ENCODE measurements at regions not wholly inside any gene's neighbourhood (a gene's known extent, or its start where the extent isn't known, plus 50 kb on each side); places are given as distances from the start of the nearest gene placed in this dataset.
A peak's percentile ranks its signal among the peaks of the same experiment; 100 is the strongest.
"Not testable (repeated sequence)": the region's sequence is repeated elsewhere in the genome, so short reads cannot be mapped to it uniquely, and the experiment has no call there.

- DNase-seq (ENCODE audit: low read depth in 1 of 2, low spot score in 1 of 2), result peak in 1 of 2 donors; percentile 7
These were observed 294.8 kb downstream of the TSHZ3 start for GRCh38 chr19:31054430-31054829.

GRCh38 chr19:31049431-31049830 is 299.8 kb downstream of the TSHZ3 start:
- no peak for DNase-seq (ENCODE audit: low read depth in 1 of 2, low spot score in 1 of 2)

- no peak for DNase-seq (ENCODE audit: low read depth in 1 of 2, low spot score in 1 of 2)
These were observed 303.2 kb downstream of the TSHZ3 start for GRCh38 chr19:31046024-31046423.

GRCh38 chr19:31041461-31041860 is 307.8 kb downstream of the TSHZ3 start:
- no peak for DNase-seq (ENCODE audit: low read depth in 1 of 2, low spot score in 1 of 2)

GRCh38 chr19:31039151-31039550 is 310.1 kb downstream of the TSHZ3 start:
- no peak for DNase-seq (ENCODE audit: low read depth in 1 of 2, low spot score in 1 of 2)

DNA sequence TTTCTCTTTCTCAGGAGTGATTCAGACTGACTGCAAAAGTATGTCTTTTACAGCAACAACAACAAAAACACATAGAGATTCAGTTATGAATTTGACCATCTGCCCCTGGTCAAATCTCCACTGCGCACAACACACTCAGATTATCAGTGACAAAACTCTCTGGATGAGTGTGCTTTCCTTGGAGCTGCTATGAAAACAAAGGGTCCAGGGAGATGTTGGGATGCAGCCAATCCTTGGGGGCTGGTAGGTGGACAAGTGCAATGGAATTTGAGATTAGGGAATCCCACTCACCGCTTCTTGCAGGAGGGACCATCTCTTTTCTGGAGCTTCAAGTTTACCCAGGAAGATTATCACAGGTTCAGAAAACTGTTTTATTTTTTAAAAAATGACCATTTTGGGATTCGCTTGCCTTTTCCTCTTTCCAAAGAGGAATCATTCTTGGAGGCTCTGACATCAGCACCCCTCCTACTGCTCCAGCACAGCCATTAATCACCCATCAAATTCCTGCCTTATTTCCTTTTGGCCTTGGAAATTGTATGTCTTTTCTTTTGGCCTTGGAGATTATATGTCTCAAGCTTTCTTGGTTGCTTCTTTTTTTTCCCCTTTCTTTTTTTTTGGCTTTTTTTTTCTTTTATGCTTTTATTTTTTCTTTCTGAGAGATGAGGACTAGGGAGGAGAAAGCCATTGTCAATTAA is 311.8 kb downstream of the TSHZ3 start:
- no peak for DNase-seq (ENCODE audit: low read depth in 1 of 2, low spot score in 1 of 2)

DNA sequence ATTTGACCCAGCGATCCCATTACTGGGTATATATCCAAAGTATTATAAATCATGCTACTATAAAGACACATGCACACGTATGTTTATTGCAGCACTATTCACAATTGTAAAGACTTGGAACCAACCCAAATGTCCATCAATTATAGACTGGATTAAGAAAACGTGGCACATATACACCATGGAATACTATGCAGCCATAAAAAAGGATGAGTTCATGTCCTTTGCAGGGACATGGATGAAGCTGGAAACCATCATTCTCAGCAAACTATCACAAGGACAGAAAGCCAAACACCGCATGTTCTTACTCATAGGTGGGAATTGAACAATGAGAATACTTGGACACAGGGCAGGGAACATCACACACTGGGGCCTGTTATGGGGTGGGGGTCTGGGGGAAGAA is 317.8 kb downstream of the TSHZ3 start:
- not testable (repeated sequence) for DNase-seq (ENCODE audit: low read depth in 1 of 2, low spot score in 1 of 2)

GRCh38 chr19:31023038-31023437 is 326.2 kb downstream of the TSHZ3 start:
- DNase-seq (ENCODE audit: low read depth in 1 of 2, low spot score in 1 of 2), result no peak

GRCh38 chr19:31018936-31019335 is 330.3 kb downstream of the TSHZ3 start:
- no peak for DNase-seq (ENCODE audit: low read depth in 1 of 2, low spot score in 1 of 2)

DNA sequence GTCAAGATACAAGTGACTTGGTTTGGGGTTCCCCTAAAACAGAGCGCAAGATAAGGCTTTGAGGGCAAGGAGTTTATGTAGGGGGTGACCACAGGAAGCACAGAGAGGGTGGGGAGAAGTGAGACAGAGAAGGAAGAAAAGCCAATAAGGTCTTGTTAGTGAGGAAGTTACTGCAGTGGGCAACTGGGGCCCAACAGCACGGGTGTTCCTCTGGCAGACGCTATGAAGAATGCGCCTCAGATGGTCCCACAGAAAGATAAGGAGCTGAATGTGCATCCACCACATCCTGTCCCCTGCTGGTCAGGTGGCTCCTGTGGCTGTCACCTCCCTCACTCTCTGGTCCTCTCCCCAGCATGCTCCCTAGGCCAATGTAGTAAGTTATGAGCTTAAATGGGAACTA is 333.5 kb downstream of the TSHZ3 start:
- no peak for DNase-seq (ENCODE audit: low read depth in 1 of 2, low spot score in 1 of 2)

- DNase-seq (ENCODE audit: low read depth in 1 of 2, low spot score in 1 of 2), result no peak
These were observed 334.6 kb downstream of the TSHZ3 start for GRCh38 chr19:31014668-31015067.

DNA sequence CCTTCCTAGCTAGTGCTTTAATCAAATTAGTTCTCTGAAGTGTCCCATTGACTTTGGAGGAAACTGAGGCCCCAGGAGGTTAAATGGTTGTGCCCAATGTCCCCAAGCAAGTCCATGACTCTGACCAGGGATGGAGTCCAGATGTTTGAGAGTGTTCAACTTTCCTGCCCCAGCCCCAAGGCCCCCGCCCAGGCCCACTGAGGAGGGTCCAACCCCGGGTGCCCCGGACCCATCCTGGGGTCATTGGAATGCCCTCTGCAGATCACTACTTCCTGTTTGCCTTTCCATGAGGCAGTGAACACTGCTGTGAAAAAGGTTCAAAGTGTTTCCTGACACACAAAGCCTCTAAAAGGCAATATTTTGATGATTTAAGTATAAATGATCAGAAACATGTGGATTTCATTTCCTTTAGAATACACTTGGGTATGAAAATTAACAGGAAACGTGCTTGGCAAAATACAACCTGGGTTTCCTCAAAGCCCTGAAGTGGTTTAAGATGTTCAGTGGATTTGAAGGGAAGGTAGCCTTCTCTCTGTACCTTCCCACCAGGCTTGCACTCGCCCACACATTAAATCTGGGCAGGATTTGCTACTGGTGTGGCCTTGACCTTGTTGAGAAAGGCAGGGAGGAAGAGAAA is 335.7 kb downstream of the TSHZ3 start:
- DNase-seq (ENCODE audit: low read depth in 1 of 2, low spot score in 1 of 2), result no peak

- DNase-seq (ENCODE audit: low read depth in 1 of 2, low spot score in 1 of 2), result no peak
These were observed 346.6 kb downstream of the TSHZ3 start for GRCh38 chr19:31002518-31003244.

DNA sequence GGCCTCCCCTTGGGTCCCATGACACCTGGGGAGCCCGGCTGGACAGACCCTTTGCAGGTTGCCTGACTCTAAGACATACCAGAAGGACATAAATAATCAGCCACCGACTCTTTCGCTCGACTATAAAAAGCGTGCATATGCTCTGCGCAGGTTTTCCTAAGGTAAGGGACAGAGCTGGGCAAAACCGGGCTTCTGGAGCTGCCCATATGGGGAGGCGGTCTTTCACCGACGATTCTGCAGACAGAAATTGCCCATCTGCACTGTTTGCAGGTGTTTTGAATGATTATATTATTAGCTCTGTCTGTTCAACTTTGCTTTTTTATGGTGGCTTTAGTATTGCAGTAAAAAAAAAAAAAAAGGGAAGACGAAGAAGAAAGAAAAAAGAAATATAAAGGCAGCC is 347.2 kb downstream of the TSHZ3 start:
- DNase-seq (ENCODE audit: low read depth in 1 of 2, low spot score in 1 of 2), result no peak

DNA sequence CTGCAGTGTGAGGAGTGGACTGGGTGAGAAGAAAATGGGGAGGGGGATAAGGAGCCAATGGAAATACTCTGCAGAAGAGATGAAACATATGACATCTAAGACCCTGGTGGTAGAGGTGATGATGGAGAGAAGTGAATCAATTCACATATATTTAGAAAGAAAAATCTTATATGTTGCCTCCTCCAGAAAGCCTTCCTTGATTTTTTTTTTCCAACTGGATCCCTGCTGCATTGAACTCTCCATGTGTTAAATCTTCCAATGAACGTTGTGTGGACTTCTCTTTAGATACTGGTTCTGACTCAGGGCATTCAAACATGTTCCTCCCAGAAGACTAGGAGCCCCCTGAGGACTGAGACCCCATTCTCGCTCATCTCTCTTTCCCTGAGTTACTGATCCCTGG is 348.3 kb downstream of the TSHZ3 start:
- no peak for DNase-seq (ENCODE audit: low read depth in 1 of 2, low spot score in 1 of 2)

DNA sequence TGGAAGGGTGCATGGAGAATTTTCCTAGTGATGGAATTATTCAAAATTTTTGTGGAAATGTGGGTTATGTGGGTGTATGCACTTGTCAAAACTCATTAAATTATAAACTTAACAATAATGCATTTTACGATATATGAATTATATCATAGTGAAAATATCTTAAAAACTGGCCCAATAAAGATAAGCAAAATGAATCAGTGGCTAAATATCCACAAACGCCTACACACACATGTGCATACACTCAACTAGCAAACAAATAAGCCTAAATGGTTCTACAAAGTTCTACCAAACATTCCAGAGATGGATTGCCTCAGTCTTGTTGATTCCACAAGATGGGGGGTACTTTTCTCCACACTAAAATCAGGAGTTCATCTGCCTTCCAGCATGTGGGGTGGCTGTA is 349.5 kb downstream of the TSHZ3 start:
- no peak for DNase-seq (ENCODE audit: low read depth in 1 of 2, low spot score in 1 of 2)

DNA sequence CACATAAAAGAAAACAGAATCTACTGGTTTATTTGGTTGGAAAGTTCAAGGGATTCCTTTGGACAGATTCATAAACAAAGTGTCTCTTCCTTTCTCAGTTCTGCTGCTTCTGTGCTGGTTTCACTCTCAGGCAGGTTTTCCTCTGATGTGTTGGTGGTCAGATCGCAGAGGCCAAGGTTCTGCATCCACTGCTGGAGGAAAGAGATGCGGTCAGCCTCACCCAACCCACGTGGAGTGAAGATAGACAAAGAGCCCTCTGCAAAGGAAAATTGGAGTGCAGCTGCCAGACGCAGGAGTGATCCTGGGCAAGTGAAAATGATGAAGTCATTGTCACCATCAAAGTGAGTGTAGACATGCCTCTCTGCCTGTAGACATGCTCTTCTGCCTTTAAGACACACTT is 352.0 kb downstream of the TSHZ3 start:
- no peak for DNase-seq (ENCODE audit: low read depth in 1 of 2, low spot score in 1 of 2)

DNA sequence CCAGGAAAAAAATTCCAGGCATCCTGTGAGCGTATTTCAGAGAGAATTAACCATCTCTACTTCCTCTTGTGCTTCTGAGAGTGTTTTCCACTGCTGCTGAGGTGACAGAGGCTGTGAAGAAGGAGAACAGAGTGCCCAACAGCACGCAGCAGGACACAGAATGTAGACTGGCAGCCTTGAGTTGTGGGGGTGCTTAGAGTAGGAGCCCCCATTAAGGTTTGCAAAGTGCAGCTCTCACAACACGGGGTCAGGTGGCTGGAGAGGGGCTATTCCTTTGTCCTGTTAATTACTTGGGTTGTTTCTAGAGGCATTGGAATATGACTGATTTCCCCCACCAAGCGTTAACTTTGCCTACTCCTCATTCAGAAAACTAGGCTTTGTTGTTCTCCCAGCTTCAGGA is 370.6 kb downstream of the TSHZ3 start:
- DNase-seq (ENCODE audit: low read depth in 1 of 2, low spot score in 1 of 2), result no peak

DNA sequence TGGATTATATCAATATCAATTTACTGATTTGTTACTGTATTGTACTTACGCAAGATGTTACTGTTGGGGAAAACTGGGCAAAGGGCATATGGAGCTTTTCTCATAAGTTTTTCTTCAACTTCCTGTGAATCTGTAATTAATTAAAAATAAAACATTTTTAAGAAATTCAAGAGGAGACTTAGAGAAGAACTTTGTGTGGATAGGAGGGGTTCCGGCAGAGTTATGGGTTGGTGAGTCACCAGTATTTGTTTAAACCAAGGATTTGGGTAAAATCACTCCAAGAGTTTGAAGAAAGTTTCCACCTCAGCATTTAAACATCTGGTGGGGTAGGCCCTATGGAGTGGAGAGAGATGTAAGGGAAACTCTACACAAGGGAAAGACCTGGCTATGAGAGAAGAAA is 379.6 kb downstream of the TSHZ3 start:
- DNase-seq (ENCODE audit: low read depth in 1 of 2, low spot score in 1 of 2), result no peak

DNA sequence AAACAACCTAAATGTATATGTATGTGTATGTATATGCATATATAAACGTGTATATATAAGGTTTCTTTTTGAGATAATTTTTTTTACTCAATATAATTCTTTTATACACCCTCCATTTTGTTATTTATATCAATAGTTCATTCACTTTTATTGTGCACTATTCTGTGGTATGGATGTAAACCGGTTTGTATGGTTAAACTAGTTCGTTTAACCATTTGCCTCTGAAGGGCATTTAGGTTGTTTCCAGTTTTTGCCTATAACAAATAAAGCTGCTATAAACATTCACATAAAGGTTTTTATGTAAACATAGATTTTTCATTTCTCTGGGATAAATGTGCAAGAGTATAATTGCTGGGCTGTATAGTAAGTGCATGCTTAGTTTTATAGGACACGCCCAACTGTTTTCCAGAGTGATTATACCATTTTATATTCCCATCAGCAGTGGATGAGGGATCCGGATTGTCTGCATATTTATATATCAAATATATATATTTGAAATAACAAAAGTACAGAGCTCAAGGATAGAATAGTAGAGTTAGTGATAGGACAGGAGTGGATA is 380.3 kb downstream of the TSHZ3 start:
- DNase-seq (ENCODE audit: low read depth in 1 of 2, low spot score in 1 of 2), result no peak

- no peak for DNase-seq (ENCODE audit: low read depth in 1 of 2, low spot score in 1 of 2)
These were observed 381.0 kb downstream of the TSHZ3 start for GRCh38 chr19:30968210-30968609.

GRCh38 chr19:30966486-30966885 is 382.8 kb downstream of the TSHZ3 start:
- no peak for DNase-seq (ENCODE audit: low read depth in 1 of 2, low spot score in 1 of 2)

Measured in activated CD4-positive, alpha-beta T cell treated with anti-CD3 and anti-CD28 coated beads, Interleukin-2, amount 50 U/mL, for 24 hours (primary cell).